Duodenal mucosa (tissue), 2 donors: ENCODE measurements at regions not wholly inside any gene's neighbourhood (a gene's known extent, or its start where the extent isn't known, plus 50 kb on each side); places are given as distances from the start of the nearest gene placed in this dataset.
"Not testable (repeated sequence)": the region's sequence is repeated elsewhere in the genome, so short reads cannot be mapped to it uniquely, and the experiment has no call there.

Source experiments
- H3K27ac ChIP-seq: one replicate; pipeline ENCODE4 v1.7.0; 2013; ENCODE audit warnings: low read depth, low read length
- H3K27me3 ChIP-seq, 2 donors: one replicate each; pipeline ENCODE4 v1.7.0; 2013; ENCODE audit warnings: low read length in 2 of 2, control low read depth in 1 of 2; ENCODE audit not compliant: insufficient read depth in 2 of 2, control insufficient read depth in 1 of 2
- H3K36me3 ChIP-seq, 2 donors: one replicate each; pipeline ENCODE4 v1.7.0; 2013; ENCODE audit warnings: low read length in 2 of 2, control low read depth in 1 of 2; ENCODE audit not compliant: insufficient read depth in 2 of 2, control insufficient read depth in 1 of 2
- H3K4me1 ChIP-seq, 2 donors: one replicate each; pipeline ENCODE4 v1.7.0; 2013; ENCODE audit warnings: low read length in 2 of 2, control low read depth in 1 of 2; ENCODE audit not compliant: insufficient read depth in 2 of 2, control insufficient read depth in 1 of 2
- H3K4me3 ChIP-seq, 2 donors: one replicate each; pipeline ENCODE4 v1.7.0; 2013; ENCODE audit warnings: low read length in 2 of 2, low read depth in 1 of 2
- H3K9ac ChIP-seq, 2 donors: one replicate each; pipeline ENCODE4 v1.7.0; 2013; ENCODE audit warnings: low read length in 2 of 2, low read depth in 1 of 2
- H3K9me3 ChIP-seq, 2 donors: one replicate each; pipeline ENCODE4 v1.7.0; 2013; ENCODE audit warnings: low read length in 2 of 2, control low read depth in 1 of 2; ENCODE audit not compliant: control insufficient read depth in 1 of 2

GRCh38 chr2:16222326-16222725 lies 282.0 kb downstream of the MYCN start:
- Histone ChIP-seq H3K27ac (no peak overlapping the region), H3K4me1 (no peaks in the 10 kb centered on the region), H3K27me3 (peaks cover 0 to 3% of the 10 kb centered on the region in 2 donors), H3K9ac (no peak overlapping the region), H3K36me3 (no peaks in the 10 kb centered on the region), H3K4me3 (no peak overlapping the region), H3K9me3 (no peaks in the 10 kb centered on the region)

GRCh38 chr2:16221461-16222010 lies 281.2 kb downstream of the MYCN start:
- no peak overlapping the region for H3K9ac ChIP-seq

GRCh38 chr2:16219292-16219975 lies 279.1 kb downstream of the MYCN start:
- no peaks in the 10 kb centered on the region for H3K4me1 ChIP-seq
- no peaks in the 10 kb centered on the region for H3K9me3 ChIP-seq
- no peak overlapping the region for H3K4me3 ChIP-seq
- no peak overlapping the region for H3K9ac ChIP-seq
- no peak overlapping the region for H3K27ac ChIP-seq
- no peaks in the 10 kb centered on the region for H3K36me3 ChIP-seq
- H3K27me3 ChIP-seq = peaks cover 0 to 3% of the 10 kb centered on the region in 2 donors

More at GRCh38 chr2:16221461-16222010, 281.2 kb downstream of the MYCN start:
- Histone ChIP-seq H3K27me3 (peaks cover 0 to 3% of the 10 kb centered on the region in 2 donors), H3K27ac (no peak overlapping the region), H3K4me3 (no peak overlapping the region), H3K4me1 (no peaks in the 10 kb centered on the region), H3K9me3 (no peaks in the 10 kb centered on the region), H3K36me3 (no peaks in the 10 kb centered on the region)

GRCh38 chr2:16218625-16219024 lies 278.3 kb downstream of the MYCN start:
- Histone ChIP-seq H3K9me3 (no peaks in the 10 kb centered on the region), H3K4me1 (no peaks in the 10 kb centered on the region), H3K27ac (no peak overlapping the region), H3K9ac (no peak overlapping the region), H3K36me3 (no peaks in the 10 kb centered on the region), H3K27me3 (peaks cover 0 to 3% of the 10 kb centered on the region in 2 donors), H3K4me3 (no peak overlapping the region)

- H3K27ac ChIP-seq = no peak overlapping the region
- no peak overlapping the region for H3K9ac ChIP-seq
- H3K27me3 ChIP-seq = peaks cover 0 to 3% of the 10 kb centered on the region in 2 donors
- H3K9me3 ChIP-seq = no peaks in the 10 kb centered on the region
- H3K4me3 ChIP-seq = no peak overlapping the region
- no peaks in the 10 kb centered on the region for H3K36me3 ChIP-seq
- H3K4me1 ChIP-seq = no peaks in the 10 kb centered on the region
Measured at GRCh38 chr2:16218161-16218560, 277.8 kb downstream of the MYCN start.

GRCh38 chr2:16217741-16218140 lies 277.4 kb downstream of the MYCN start:
- H3K27me3 ChIP-seq, H3K4me3 ChIP-seq, H3K9me3 ChIP-seq, H3K36me3 ChIP-seq, H3K4me1 ChIP-seq, H3K9ac ChIP-seq, H3K27ac ChIP-seq: not testable (repeated sequence)

- Histone ChIP-seq H3K9me3 (no peaks in the 10 kb centered on the region), H3K4me3 (no peak overlapping the region), H3K4me1 (no peaks in the 10 kb centered on the region), H3K27me3 (peaks cover 0 to 1% of the 10 kb centered on the region in 2 donors), H3K9ac (no peak overlapping the region), H3K27ac (no peak overlapping the region), H3K36me3 (no peaks in the 10 kb centered on the region)
Measured at GRCh38 chr2:16217291-16217690, 276.9 kb downstream of the MYCN start.

- H3K4me3 ChIP-seq = no peak overlapping the region
- no peak overlapping the region for H3K9ac ChIP-seq
- no peaks in the 10 kb centered on the region for H3K9me3 ChIP-seq
- H3K27ac ChIP-seq = no peak overlapping the region
- no peaks in the 10 kb centered on the region for H3K4me1 ChIP-seq
- H3K27me3 ChIP-seq = no peaks in the 10 kb centered on the region
- H3K36me3 ChIP-seq = no peaks in the 10 kb centered on the region
Measured at GRCh38 chr2:16216558-16216945, 276.2 kb downstream of the MYCN start.

GRCh38 chr2:16215902-16216557 lies 275.7 kb downstream of the MYCN start:
- H3K9me3 ChIP-seq = no peaks in the 10 kb centered on the region
- no peaks in the 10 kb centered on the region for H3K36me3 ChIP-seq
- no peak overlapping the region for H3K4me3 ChIP-seq
- H3K9ac ChIP-seq = no peak overlapping the region
- no peaks in the 10 kb centered on the region for H3K4me1 ChIP-seq
- H3K27ac ChIP-seq = no peak overlapping the region
- no peaks in the 10 kb centered on the region for H3K27me3 ChIP-seq

GRCh38 chr2:16214861-16215260 lies 274.5 kb downstream of the MYCN start:
- no peaks in the 10 kb centered on the region for H3K27me3 ChIP-seq
- no peak overlapping the region for H3K27ac ChIP-seq
- H3K4me3 ChIP-seq = no peak overlapping the region
- H3K36me3 ChIP-seq = no peaks in the 10 kb centered on the region
- H3K9me3 ChIP-seq = no peaks in the 10 kb centered on the region
- H3K4me1 ChIP-seq = no peaks in the 10 kb centered on the region
- H3K9ac ChIP-seq = no peak overlapping the region
